Uterus (tissue), 2 donors: ENCODE measurements at regions not wholly inside any gene's neighbourhood (a gene's known extent, or its start where the extent isn't known, plus 50 kb on each side); places are given as distances from the start of the nearest gene placed in this dataset.

Experiments used
- POLR2A ChIP-seq, 2 donors: fragments of 450-650 bp; IDR thresholded peaks; one replicate each; pipeline ENCODE4 v1.6.1; 2016; ENCODE audit warnings: antibody characterized with exemption in 2 of 2, mild to moderate bottlenecking in 1 of 2, moderate library complexity in 1 of 2
- TF ChIP-seq, protein P1 (sequence below), 4 experiments: fragments of 200-600 bp in 2 of 4; fragments of 450-650 bp in 2 of 4; sonication (generic) in 2 of 4; IDR thresholded peaks; one replicate each; pipeline ENCODE4 v1.5.1; 2016 to 2019; ENCODE audit warnings: antibody characterized with exemption in 4 of 4, mild to moderate bottlenecking in 2 of 4, moderate library complexity in 1 of 4

DNA sequence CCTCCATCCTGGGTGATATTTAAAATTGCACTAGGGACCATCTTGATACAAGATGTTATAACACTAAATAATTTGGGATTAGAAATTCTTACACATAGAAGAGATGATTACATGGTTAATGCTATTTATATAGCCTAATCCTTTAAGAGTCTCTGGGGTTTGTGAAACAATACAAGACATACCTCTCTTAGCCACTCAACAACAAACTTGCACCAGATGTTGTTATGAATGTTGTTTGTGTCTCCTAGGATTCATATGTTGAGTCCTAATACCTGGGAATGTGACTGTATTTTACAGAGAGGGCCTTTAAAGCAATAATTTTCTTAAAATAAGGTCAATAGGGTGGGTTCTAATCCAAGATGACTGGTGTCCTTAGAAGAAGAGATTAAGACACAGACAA is 678.3 kb downstream of the NYAP2 start:
- no peak for TF ChIP-seq POLR2A (IDR thresholded peaks at IDR 0.05)
- TF ChIP-seq, protein P1, sequence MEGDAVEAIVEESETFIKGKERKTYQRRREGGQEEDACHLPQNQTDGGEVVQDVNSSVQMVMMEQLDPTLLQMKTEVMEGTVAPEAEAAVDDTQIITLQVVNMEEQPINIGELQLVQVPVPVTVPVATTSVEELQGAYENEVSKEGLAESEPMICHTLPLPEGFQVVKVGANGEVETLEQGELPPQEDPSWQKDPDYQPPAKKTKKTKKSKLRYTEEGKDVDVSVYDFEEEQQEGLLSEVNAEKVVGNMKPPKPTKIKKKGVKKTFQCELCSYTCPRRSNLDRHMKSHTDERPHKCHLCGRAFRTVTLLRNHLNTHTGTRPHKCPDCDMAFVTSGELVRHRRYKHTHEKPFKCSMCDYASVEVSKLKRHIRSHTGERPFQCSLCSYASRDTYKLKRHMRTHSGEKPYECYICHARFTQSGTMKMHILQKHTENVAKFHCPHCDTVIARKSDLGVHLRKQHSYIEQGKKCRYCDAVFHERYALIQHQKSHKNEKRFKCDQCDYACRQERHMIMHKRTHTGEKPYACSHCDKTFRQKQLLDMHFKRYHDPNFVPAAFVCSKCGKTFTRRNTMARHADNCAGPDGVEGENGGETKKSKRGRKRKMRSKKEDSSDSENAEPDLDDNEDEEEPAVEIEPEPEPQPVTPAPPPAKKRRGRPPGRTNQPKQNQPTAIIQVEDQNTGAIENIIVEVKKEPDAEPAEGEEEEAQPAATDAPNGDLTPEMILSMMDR (IDR thresholded peaks at IDR 0.05): no peak
